Calu3 (cell line): ENCODE measurements at regions not wholly inside any gene's neighbourhood (a gene's known extent, or its start where the extent isn't known, plus 50 kb on each side); places are given as distances from the start of the nearest gene placed in this dataset.
"Not testable (repeated sequence)": the region's sequence is repeated elsewhere in the genome, so short reads cannot be mapped to it uniquely, and the experiment has no call there.

Experiments used
- BruUV-seq: library from RNA; stranded (reverse); fragments of 400-500 nt; replicated peaks from 2 replicates; lab custom pipeline; 2021; lab: Mats Ljungman, UMichigan
- CTCF ChIA-PET: fragments of 300-600 bp; sonication (Branson Sonifier 250); formaldehyde crosslinking; loops from one replicate; lab custom pipeline; 2022; ENCODE audit warnings: antibody characterized with exemption; lab: Charles Lee
- DNase-seq: peaks from one replicate; pipeline ENCODE4 v3.0.0; 2022
- H3K27ac Mint-ChIP-seq: one replicate; pipeline ENCODE4 v1.8.0; 2022; ENCODE audit warnings: mixed read lengths; ENCODE audit not compliant: unreplicated experiment
- H3K27me3 Mint-ChIP-seq: one replicate; pipeline ENCODE4 v1.8.0; 2022; ENCODE audit warnings: mixed read lengths; ENCODE audit not compliant: unreplicated experiment
- H3K36me3 Mint-ChIP-seq: one replicate; pipeline ENCODE4 v1.8.0; 2022; ENCODE audit warnings: mild to moderate bottlenecking, moderate library complexity, mixed read lengths; ENCODE audit not compliant: insufficient read depth, unreplicated experiment
- H3K4me1 Mint-ChIP-seq: one replicate; pipeline ENCODE4 v1.8.0; 2022; ENCODE audit warnings: mild to moderate bottlenecking, low read depth, mixed read lengths; ENCODE audit not compliant: unreplicated experiment
- H3K4me3 Mint-ChIP-seq: one replicate; pipeline ENCODE4 v1.8.0; 2022; ENCODE audit warnings: mild to moderate bottlenecking, low read depth, moderate library complexity, mixed read lengths; ENCODE audit not compliant: unreplicated experiment
- H3K9me3 Mint-ChIP-seq: one replicate; pipeline ENCODE4 v1.8.0; 2022; ENCODE audit warnings: low read depth, mixed read lengths; ENCODE audit not compliant: unreplicated experiment
- CTCF ChIP-seq: fragments of 200-600 bp; IDR thresholded peaks from one replicate; pipeline ENCODE4 v1.8.0; 2022; ENCODE audit warnings: antibody characterized with exemption; ENCODE audit not compliant: unreplicated experiment
- intact Hi-C: fragments of 100-400 bp; cut with micrococcal nuclease; formaldehyde crosslinking; loops from one replicate; pipeline ENCODE4 v1.10.0; 2022; ENCODE audit not compliant: unreplicated experiment

- no peak overlapping the region for H3K27ac Mint-ChIP-seq
- no peak overlapping the region for H3K4me3 Mint-ChIP-seq
- no peak for DNase-seq
- CTCF ChIA-PET, result no interaction called here
- H3K36me3 Mint-ChIP-seq, result peaks cover 6% of the 10 kb centered on the region
- H3K27me3 Mint-ChIP-seq, result no peaks in the 10 kb centered on the region
- H3K9me3 Mint-ChIP-seq, result no peaks in the 10 kb centered on the region
- H3K4me1 Mint-ChIP-seq, result peaks cover 16% of the 10 kb centered on the region
- no peak for TF ChIP-seq CTCF
- BruUV-seq, result no TSS peak
- intact Hi-C loops, result no loop called here
Observed at GRCh38 chr1:195723796-195724194, 884.4 kb downstream of the KCNT2 start.

GRCh38 chr1:195722852-195723795, 885.1 kb downstream of the KCNT2 start:
- H3K4me3 Mint-ChIP-seq, CTCF ChIA-PET, intact Hi-C loops, H3K9me3 Mint-ChIP-seq, H3K27ac Mint-ChIP-seq, BruUV-seq, DNase-seq, H3K36me3 Mint-ChIP-seq, H3K27me3 Mint-ChIP-seq: not testable (repeated sequence)
- H3K4me1 Mint-ChIP-seq, result peaks cover 16% of the 10 kb centered on the region

GRCh38 chr1:195722146-195722545, 886.1 kb downstream of the KCNT2 start:
- CTCF ChIA-PET, result interaction anchor here (0.8 to 1.9 kb wide), 2 partner anchors 8 to 58 kb away, joined by 3 to 4 read pairs; no protein-coding TSS in a partner anchor
- BruUV-seq, H3K27me3 Mint-ChIP-seq, H3K27ac Mint-ChIP-seq, H3K36me3 Mint-ChIP-seq, H3K9me3 Mint-ChIP-seq, H3K4me3 Mint-ChIP-seq, intact Hi-C loops, DNase-seq: not testable (repeated sequence)
- H3K4me1 Mint-ChIP-seq, result peaks cover 16% of the 10 kb centered on the region

GRCh38 chr1:195721210-195721971, 886.8 kb downstream of the KCNT2 start:
- BruUV-seq, result no TSS peak
- peaks cover 6% of the 10 kb centered on the region for H3K36me3 Mint-ChIP-seq
- CTCF ChIA-PET, result interaction anchor here (0.8 to 1.9 kb wide), 2 partner anchors 9 to 58 kb away, joined by 3 to 4 read pairs; no protein-coding TSS in a partner anchor
- intact Hi-C loops, result no loop called here
- H3K9me3 Mint-ChIP-seq, result no peaks in the 10 kb centered on the region
- H3K27me3 Mint-ChIP-seq, result no peaks in the 10 kb centered on the region
- no peak for TF ChIP-seq CTCF
- H3K4me3 Mint-ChIP-seq, result peak overlapping the region; percentile 55
- H3K27ac Mint-ChIP-seq, result peak overlapping the region; percentile 71
- peak; percentile 12 for DNase-seq
- H3K4me1 Mint-ChIP-seq, result peaks cover 16% of the 10 kb centered on the region

GRCh38 chr1:195717651-195718050, 890.6 kb downstream of the KCNT2 start:
- H3K4me3 Mint-ChIP-seq, result no peak overlapping the region
- H3K4me1 Mint-ChIP-seq, result peaks cover 16% of the 10 kb centered on the region
- TF ChIP-seq CTCF, result no peak
- H3K36me3 Mint-ChIP-seq, result peaks cover 6% of the 10 kb centered on the region
- BruUV-seq, result no TSS peak
- CTCF ChIA-PET, result interaction anchor here (0.9 kb wide), 1 partner anchor 54 kb away, joined by 3 read pairs; no protein-coding TSS in a partner anchor
- no peaks in the 10 kb centered on the region for H3K9me3 Mint-ChIP-seq
- intact Hi-C loops, result no loop called here
- no peak overlapping the region for H3K27ac Mint-ChIP-seq
- no peak for DNase-seq
- no peaks in the 10 kb centered on the region for H3K27me3 Mint-ChIP-seq
